ENCODE measurements at regions not wholly inside any gene's neighbourhood (a gene's known extent, or its start where the extent isn't known, plus 50 kb on each side); places are given as distances from the start of the nearest gene placed in this dataset.

GRCh38 chr3:187914231-187914630 is 169.0 kb upstream of the BCL6 start:
- intact Hi-C loops (cut with micrococcal nuclease; ENCODE audit: unreplicated experiment): loop anchor here (10.0 kb wide), 1 partner anchor 1041 kb away; no protein-coding TSS in a partner anchor
- Histone ChIP-seq H2AFZ (ENCODE audit: low read length) (peak overlapping the region; percentile 79; the same call in 1 of the 2 replicates), H3K4me2 (ENCODE audit: low read length) (peak overlapping the region; percentile 79; the same call in 1 of the 2 replicates)

GRCh38 chr3:187916072-187916471 is 170.8 kb upstream of the BCL6 start:
- peak overlapping the region; percentile 79 for H2AFZ ChIP-seq (ENCODE audit: low read length)
- CTCF ChIA-PET (ENCODE audit: unreplicated experiment): interaction anchor here (0.8 to 2.9 kb wide), 5 partner anchors 10 to 166 kb away, joined by 3 to 10 read pairs (median 9); no protein-coding TSS in a partner anchor
- H3K4me3 ChIP-seq (ENCODE audit: low read depth, low read length, poor library complexity, severe bottlenecking): no peak overlapping the region
- H3K79me2 ChIP-seq (ENCODE audit: insufficient read depth, low read depth, low read length): no peaks in the 10 kb centered on the region; the same call in 1 of the 2 replicates
- no TSS peak for BruUV-seq (replicated peaks)
- H3K4me2 ChIP-seq (ENCODE audit: low read length): peak overlapping the region; percentile 79
- H4K20me1 ChIP-seq (ENCODE audit: insufficient read depth, low read length): no peaks in the 10 kb centered on the region
- H3K27ac ChIP-seq (ENCODE audit: low read depth, low read length, poor library complexity, severe bottlenecking): peak overlapping the region; percentile 97
- 0 out of 2 replicates have a peak, but pooled peaks cover 2% of the 10 kb centered on the region for H3K36me3 ChIP-seq (ENCODE audit: insufficient read depth, low read length)
- POLR2A ChIA-PET: interaction anchor here (0.6 to 4.2 kb wide), 17 partner anchors 12 to 301 kb away, joined by 3 to 184 read pairs (median 5); partner anchors contain the start of gene BCL6
- intact Hi-C loops (cut with micrococcal nuclease; ENCODE audit: unreplicated experiment): loop anchor here (10.0 kb wide), 1 partner anchor 1039 kb away; no protein-coding TSS in a partner anchor
- no peak for TF ChIP-seq EZH2phosphoT487 (IDR thresholded peaks at IDR 0.05; ENCODE audit: borderline replicate concordance, low read depth, low read length)
- DNase-seq (ENCODE audit: low spot score): no peak
- H3K4me1 ChIP-seq (ENCODE audit: insufficient read depth, low read length, poor library complexity, severe bottlenecking): peaks cover 100% of the 10 kb centered on the region
- H3K9me2 ChIP-seq (ENCODE audit: insufficient read depth, low read length): no peaks in the 10 kb centered on the region
- H3K9me3 ChIP-seq (ENCODE audit: low read length): no peaks in the 10 kb centered on the region

More at GRCh38 chr3:187914231-187914630, 169.0 kb upstream of the BCL6 start:
- Histone ChIP-seq H3K9me2 (ENCODE audit: insufficient read depth, low read length) (no peaks in the 10 kb centered on the region), H3K9me3 (ENCODE audit: low read length) (no peaks in the 10 kb centered on the region), H3K27ac (ENCODE audit: low read depth, low read length, poor library complexity, severe bottlenecking) (peak overlapping the region; percentile 97), H4K20me1 (ENCODE audit: insufficient read depth, low read length) (no peaks in the 10 kb centered on the region), H3K36me3 (ENCODE audit: insufficient read depth, low read length) (0 out of 2 replicates have a peak, but pooled peaks cover 3% of the 10 kb centered on the region), H3K4me3 (ENCODE audit: low read depth, low read length, poor library complexity, severe bottlenecking) (no peak overlapping the region), H3K79me2 (ENCODE audit: insufficient read depth, low read depth, low read length) (no peaks in the 10 kb centered on the region; the same call in 1 of the 2 replicates), H3K4me1 (ENCODE audit: insufficient read depth, low read length, poor library complexity, severe bottlenecking) (peaks cover 95% of the 10 kb centered on the region)
- no TSS peak for BruUV-seq (replicated peaks)
- POLR2A ChIA-PET: interaction anchor here (0.6 to 3.9 kb wide), 13 partner anchors 9 to 166 kb away, joined by 3 to 54 read pairs (median 7); no protein-coding TSS in a partner anchor
- TF ChIP-seq EZH2phosphoT487 (IDR thresholded peaks at IDR 0.05; ENCODE audit: borderline replicate concordance, low read depth, low read length): no peak
- TF ChIP-seq CTCF (conservative IDR thresholded peaks at IDR 0.05; ENCODE audit: low read length): no peak
- CTCF ChIA-PET (ENCODE audit: unreplicated experiment): interaction anchor here (2.3 kb wide), 1 partner anchor 12 kb away, joined by 10 read pairs; no protein-coding TSS in a partner anchor
- DNase-seq (ENCODE audit: low spot score): no peak

GRCh38 chr3:187918081-187918644 is 172.9 kb upstream of the BCL6 start:
- Histone ChIP-seq H3K4me3 (ENCODE audit: low read depth, low read length, poor library complexity, severe bottlenecking) (peak overlapping the region; percentile 44), H3K4me2 (ENCODE audit: low read length) (peak overlapping the region; percentile 79)

More at GRCh38 chr3:187918081-187918644, 172.9 kb upstream of the BCL6 start:
- Histone ChIP-seq H3K27ac (ENCODE audit: low read depth, low read length, poor library complexity, severe bottlenecking) (peak overlapping the region; percentile 97), H3K9me3 (ENCODE audit: low read length) (no peaks in the 10 kb centered on the region), H2AFZ (ENCODE audit: low read length) (no peak overlapping the region), H3K9me2 (ENCODE audit: insufficient read depth, low read length) (no peaks in the 10 kb centered on the region), H4K20me1 (ENCODE audit: insufficient read depth, low read length) (no peaks in the 10 kb centered on the region), H3K36me3 (ENCODE audit: insufficient read depth, low read length) (no peaks in the 10 kb centered on the region; the same call in 1 of the 2 replicates), H3K79me2 (ENCODE audit: insufficient read depth, low read depth, low read length) (no peaks in the 10 kb centered on the region; the same call in 1 of the 2 replicates), H3K4me1 (ENCODE audit: insufficient read depth, low read length, poor library complexity, severe bottlenecking) (peaks cover 100% of the 10 kb centered on the region)
- ChIA-PET POLR2A (interaction anchor here (0.6 to 4.2 kb wide), 19 partner anchors 9 to 363 kb away, joined by 3 to 184 read pairs (median 5); partner anchors contain the start of gene BCL6), CTCF (ENCODE audit: unreplicated experiment) (interaction anchor here (0.6 to 2.9 kb wide), 8 partner anchors 9 to 169 kb away, joined by 3 to 10 read pairs (median 6); no protein-coding TSS in a partner anchor)
- intact Hi-C loops (cut with micrococcal nuclease; ENCODE audit: unreplicated experiment): loop anchor here (10.0 kb wide), 1 partner anchor 1037 kb away; no protein-coding TSS in a partner anchor
- no TSS peak for BruUV-seq (replicated peaks)
- no peak for DNase-seq (ENCODE audit: low spot score)
- TF ChIP-seq CTCF (conservative IDR thresholded peaks at IDR 0.05; ENCODE audit: low read length) (no peak), EZH2phosphoT487 (IDR thresholded peaks at IDR 0.05; ENCODE audit: borderline replicate concordance, low read depth, low read length) (no peak)
